Smooth muscle cell (in vitro differentiated cells): ENCODE measurements at regions not wholly inside any gene's neighbourhood (a gene's known extent, or its start where the extent isn't known, plus 50 kb on each side); places are given as distances from the start of the nearest gene placed in this dataset.

Experiments
- DNase-seq: peaks from one replicate; lab custom pipeline; 2025; ENCODE audit not compliant: unreplicated experiment; lab: John Stamatoyannopoulos, UW
- H2AFZ ChIP-seq: fragments of 200-600 bp; sonication (generic); 2 replicates; pipeline ENCODE4 v1.6.0; 2016; ENCODE audit warnings: antibody characterized with exemption, low read depth, mild to moderate bottlenecking
- H3F3A ChIP-seq: fragments of 200-600 bp; sonication (generic); 2 replicates; pipeline ENCODE4 v1.6.0; 2017; ENCODE audit warnings: antibody characterized with exemption, low read depth
- H3K27ac ChIP-seq: fragments of 200-600 bp; sonication (generic); 2 replicates; pipeline ENCODE4 v1.5.1; 2016; ENCODE audit warnings: low read depth, mild to moderate bottlenecking
- H3K27me3 ChIP-seq: fragments of 200-600 bp; sonication (generic); 2 replicates; pipeline ENCODE4 v1.6.1; 2016; ENCODE audit warnings: low read depth, mild to moderate bottlenecking
- H3K36me3 ChIP-seq: fragments of 200-600 bp; sonication (generic); 2 replicates; pipeline ENCODE4 v1.5.1; 2016; ENCODE audit warnings: low read depth
- H3K4me1 ChIP-seq: fragments of 200-600 bp; sonication (generic); 2 replicates; pipeline ENCODE4 v1.5.1; 2016; ENCODE audit warnings: low read depth
- H3K4me2 ChIP-seq: fragments of 200-600 bp; sonication (generic); 2 replicates; pipeline ENCODE4 v1.6.0; 2016; ENCODE audit warnings: mild to moderate bottlenecking
- H3K4me3 ChIP-seq: fragments of 200-600 bp; sonication (generic); 2 replicates; pipeline ENCODE4 v1.5.1; 2016; ENCODE audit warnings: mild to moderate bottlenecking
- H3K79me2 ChIP-seq: fragments of 200-600 bp; sonication (generic); 2 replicates; pipeline ENCODE4 v1.6.0; 2016; ENCODE audit warnings: low read depth, mild to moderate bottlenecking
- H3K9ac ChIP-seq: fragments of 200-600 bp; sonication (generic); 2 replicates; pipeline ENCODE4 v1.6.0; 2016; ENCODE audit warnings: low read depth
- H3K9me3 ChIP-seq: fragments of 200-600 bp; sonication (generic); replicated peaks from 2 replicates; pipeline ENCODE4 v1.5.1; 2016; ENCODE audit warnings: low read depth
- H4K20me1 ChIP-seq: fragments of 200-600 bp; sonication (generic); 2 replicates; pipeline ENCODE4 v1.6.0; 2016; ENCODE audit warnings: low read depth
- WGBS: methylation state at CpG from one replicate; pipeline ENCODE4 v1.1.7; 2016; ENCODE audit warnings: low lambda C conversion rate; 5-methylcytosine and 5-hydroxymethylcytosine counted together
- TF ChIP-seq, protein P1 (sequence below): fragments of 200-600 bp; sonication (generic); IDR thresholded peaks from 2 replicates; pipeline ENCODE4 v1.5.1; 2017; ENCODE audit warnings: borderline replicate concordance, mild to moderate bottlenecking, antibody characterized with exemption; ENCODE audit not compliant: insufficient read depth, poor library complexity, severe bottlenecking

GRCh38 chr9:2506321-2506720, 115.3 kb upstream of the VLDLR start:
- Histone ChIP-seq H3K79me2 (no peaks in the 10 kb centered on the region), H3K27ac (no peak overlapping the region), H3K4me3 (no peak overlapping the region), H3K36me3 (no peaks in the 10 kb centered on the region), H3K9me3 (no peaks in the 10 kb centered on the region), H4K20me1 (no peaks in the 10 kb centered on the region), H3K9ac (no peak overlapping the region), H3K4me2 (no peak overlapping the region), H3K4me1 (no peaks in the 10 kb centered on the region), H3K27me3 (no peaks in the 10 kb centered on the region), H2AFZ (no peak overlapping the region), H3F3A (no peaks in the 10 kb centered on the region)
- WGBS, result 78% methylated on average over 3 of the region's 3 CpGs
- TF ChIP-seq, protein P1, sequence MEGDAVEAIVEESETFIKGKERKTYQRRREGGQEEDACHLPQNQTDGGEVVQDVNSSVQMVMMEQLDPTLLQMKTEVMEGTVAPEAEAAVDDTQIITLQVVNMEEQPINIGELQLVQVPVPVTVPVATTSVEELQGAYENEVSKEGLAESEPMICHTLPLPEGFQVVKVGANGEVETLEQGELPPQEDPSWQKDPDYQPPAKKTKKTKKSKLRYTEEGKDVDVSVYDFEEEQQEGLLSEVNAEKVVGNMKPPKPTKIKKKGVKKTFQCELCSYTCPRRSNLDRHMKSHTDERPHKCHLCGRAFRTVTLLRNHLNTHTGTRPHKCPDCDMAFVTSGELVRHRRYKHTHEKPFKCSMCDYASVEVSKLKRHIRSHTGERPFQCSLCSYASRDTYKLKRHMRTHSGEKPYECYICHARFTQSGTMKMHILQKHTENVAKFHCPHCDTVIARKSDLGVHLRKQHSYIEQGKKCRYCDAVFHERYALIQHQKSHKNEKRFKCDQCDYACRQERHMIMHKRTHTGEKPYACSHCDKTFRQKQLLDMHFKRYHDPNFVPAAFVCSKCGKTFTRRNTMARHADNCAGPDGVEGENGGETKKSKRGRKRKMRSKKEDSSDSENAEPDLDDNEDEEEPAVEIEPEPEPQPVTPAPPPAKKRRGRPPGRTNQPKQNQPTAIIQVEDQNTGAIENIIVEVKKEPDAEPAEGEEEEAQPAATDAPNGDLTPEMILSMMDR, result no peak
- DNase-seq, result no peak

GRCh38 chr9:2523591-2523990, 98.0 kb upstream of the VLDLR start:
- H3K9ac ChIP-seq, result no peak overlapping the region
- H3K9me3 ChIP-seq, result no peaks in the 10 kb centered on the region
- no peak overlapping the region for H3K27ac ChIP-seq
- no peaks in the 10 kb centered on the region for H3K36me3 ChIP-seq
- TF ChIP-seq, protein P1, result no peak
- no peak overlapping the region for H3K4me3 ChIP-seq
- H3K27me3 ChIP-seq, result no peaks in the 10 kb centered on the region
- DNase-seq, result no peak
- H3K4me1 ChIP-seq, result no peaks in the 10 kb centered on the region
- H3F3A ChIP-seq, result no peaks in the 10 kb centered on the region
- no peaks in the 10 kb centered on the region for H3K79me2 ChIP-seq
- H4K20me1 ChIP-seq, result no peaks in the 10 kb centered on the region
- no peak overlapping the region for H3K4me2 ChIP-seq
- no peak overlapping the region for H2AFZ ChIP-seq
- WGBS, result 94% methylated on average over 6 of the region's 6 CpGs

DNA sequence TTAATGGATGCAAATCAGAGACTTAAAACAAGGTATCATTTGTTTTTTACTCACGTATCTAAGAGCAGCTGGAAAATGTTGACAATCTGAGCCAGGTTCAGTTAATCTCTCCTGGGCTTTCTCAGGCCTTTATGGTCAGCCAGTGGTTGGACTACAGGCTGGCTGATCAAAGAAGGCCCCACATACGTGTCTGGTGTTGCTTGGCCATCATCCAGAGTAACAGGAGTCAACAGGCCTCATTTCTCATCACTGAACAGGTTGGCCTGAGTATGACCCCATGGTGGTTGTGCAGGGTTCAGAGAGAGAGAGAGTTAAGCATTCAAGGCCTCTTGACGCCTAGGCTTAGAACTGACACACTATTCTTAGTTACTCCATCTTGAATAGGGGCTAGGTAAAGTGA, 97.0 kb upstream of the VLDLR start:
- TF ChIP-seq, protein P1, result no peak
- no peaks in the 10 kb centered on the region for H3K4me1 ChIP-seq
- no peaks in the 10 kb centered on the region for H3K36me3 ChIP-seq
- no peak overlapping the region for H3K9ac ChIP-seq
- no peaks in the 10 kb centered on the region for H3F3A ChIP-seq
- no peak for DNase-seq
- no peaks in the 10 kb centered on the region for H3K27me3 ChIP-seq
- H3K9me3 ChIP-seq, result no peaks in the 10 kb centered on the region
- H2AFZ ChIP-seq, result no peak overlapping the region
- no peak overlapping the region for H3K27ac ChIP-seq
- H4K20me1 ChIP-seq, result no peaks in the 10 kb centered on the region
- H3K79me2 ChIP-seq, result no peaks in the 10 kb centered on the region
- H3K4me3 ChIP-seq, result no peak overlapping the region
- WGBS, result 91% methylated on average over 3 of the region's 3 CpGs
- H3K4me2 ChIP-seq, result no peak overlapping the region

DNA sequence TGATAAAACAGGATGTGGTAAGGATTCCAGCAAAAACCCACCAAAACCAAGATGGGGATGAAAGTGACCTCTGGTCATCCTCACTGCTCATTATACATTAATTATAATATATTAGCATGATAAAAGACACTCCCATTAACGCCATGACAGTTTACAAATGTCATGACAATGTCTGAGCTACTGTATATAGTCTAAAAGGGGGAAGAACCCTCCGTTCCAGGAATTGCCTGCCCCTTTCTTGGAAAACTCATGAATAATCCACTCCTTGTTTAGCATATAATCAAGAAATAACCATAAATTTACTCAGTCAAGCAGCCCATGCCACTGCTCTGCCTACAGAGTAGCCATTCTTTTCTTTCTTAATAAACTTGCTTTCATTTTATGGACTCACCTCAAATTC, 96.4 kb upstream of the VLDLR start:
- no peak for DNase-seq
- 93% methylated on average over 2 of the region's 2 CpGs for WGBS

More for the DNA sequence above, 96.4 kb upstream of the VLDLR start:
- Histone ChIP-seq H3K9ac (no peak overlapping the region), H3K4me3 (no peak overlapping the region), H4K20me1 (no peaks in the 10 kb centered on the region), H3K4me1 (no peaks in the 10 kb centered on the region), H3K36me3 (no peaks in the 10 kb centered on the region), H3F3A (no peaks in the 10 kb centered on the region), H3K27ac (no peak overlapping the region), H3K4me2 (no peak overlapping the region), H3K27me3 (no peaks in the 10 kb centered on the region), H2AFZ (no peak overlapping the region), H3K79me2 (no peaks in the 10 kb centered on the region), H3K9me3 (no peaks in the 10 kb centered on the region)
- TF ChIP-seq, protein P1, result no peak
